Ovary (tissue), 7 donors: ENCODE measurements at regions not wholly inside any gene's neighbourhood (a gene's known extent, or its start where the extent isn't known, plus 50 kb on each side); places are given as distances from the start of the nearest gene placed in this dataset.
"Not testable (repeated sequence)": the region's sequence is repeated elsewhere in the genome, so short reads cannot be mapped to it uniquely, and the experiment has no call there.

Experiments
- DNase-seq, 5 donors: peaks; one replicate each; pipeline ENCODE4 v3.0.0-alpha.2; 2019 to 2020
- H3K27ac ChIP-seq, 2 donors: fragments of 200-600 bp; one replicate each; pipeline versions ENCODE4 v1.5.1 to v1.8.0; 2019 to 2022
- H3K27me3 ChIP-seq: fragments of 200-600 bp; one replicate; pipeline ENCODE4 v1.8.0; 2022
- H3K36me3 ChIP-seq: fragments of 200-600 bp; sonication (generic); one replicate; pipeline ENCODE4 v1.5.1; 2019
- H3K4me1 ChIP-seq: one replicate; pipeline ENCODE4 v1.8.1; 2013; ENCODE audit warnings: mild to moderate bottlenecking, moderate library complexity; ENCODE audit not compliant: insufficient read depth
- H3K4me3 ChIP-seq: fragments of 200-600 bp; sonication (generic); one replicate; pipeline ENCODE4 v1.5.1; 2017
- H3K9me3 ChIP-seq, 2 donors: fragments of 200-600 bp in 1 of 2; sonication (generic) in 1 of 2; one replicate each; pipeline versions ENCODE4 v1.5.1 to v1.8.1; 2013 to 2019; ENCODE audit warnings: mild to moderate bottlenecking in 1 of 2, moderate library complexity in 1 of 2
- EP300 ChIP-seq: sonication (generic); formaldehyde crosslinking; IDR thresholded peaks from one replicate; pipeline ENCODE4 v1.6.1; 2017; ENCODE audit warnings: antibody characterized with exemption
- POLR2A ChIP-seq: fragments of 450-650 bp; IDR thresholded peaks from one replicate; pipeline ENCODE4 v1.6.1; 2017; ENCODE audit warnings: antibody characterized with exemption, mild to moderate bottlenecking, moderate library complexity
- WGBS, 3 donors: extraction: QIAGEN DNeasy Blood & Tissue Kit in 1 of 3; methylation state at CpG; one replicate each; pipeline versions ENCODE4 v1.1.5 to v1.1.7; 2013 to 2017; 5-methylcytosine and 5-hydroxymethylcytosine counted together
- intact Hi-C, 4 donors: fragments of 100-400 bp; cut with DNase I; formaldehyde crosslinking; loops; one replicate each; pipeline versions ENCODE4 v1.11.0 to v1.15.1; 2022 to 2023
- TF ChIP-seq, protein P1 (sequence below), 3 donors: fragments of 450-650 bp in 2 of 3; fragments of 200-600 bp in 1 of 3; IDR thresholded peaks; one replicate each; pipeline versions ENCODE4 v1.5.1 to v1.8.0; 2016 to 2022; ENCODE audit warnings: antibody characterized with exemption in 3 of 3, mild to moderate bottlenecking in 1 of 3
- donor health status: DM: no; HTN: no; CAD: no; lungs with moderate emphysema.
- donor health status: DM: no; HTN: no; CAD: no.
- donor health status: Bipolar disorder and iron deficiency.
- donor health status: DM: no; HTN: no; CAD: no.
- donor health status: DM: yes; HTN: yes; CAD: no.

DNA sequence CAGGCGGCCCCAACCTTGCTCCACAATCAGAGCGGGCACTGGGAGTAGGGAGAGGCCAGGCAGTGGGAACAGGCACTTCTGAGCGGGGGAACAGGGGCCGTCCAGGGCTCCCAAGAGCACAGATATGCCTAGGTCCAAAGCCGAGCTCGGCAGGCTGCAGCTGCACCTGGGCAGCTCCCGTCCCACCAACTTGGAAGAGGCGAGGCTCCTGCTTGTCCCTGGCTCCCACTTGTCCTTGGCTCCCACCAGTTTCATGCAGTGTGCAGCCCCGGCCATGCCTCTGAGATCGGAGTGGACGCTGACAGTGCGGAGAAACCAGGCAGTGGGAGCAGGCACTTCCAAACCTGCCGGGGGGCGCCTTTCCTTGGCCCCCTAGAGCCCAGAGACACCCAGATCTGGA lies 84.0 kb upstream of the XAGE2 start:
- intact Hi-C loops, result no loop called here
- 70 to 83% (median 71%) methylated on average over 14 of the region's 14 CpGs for WGBS, 3 donors
- Histone ChIP-seq H3K27ac (no peak overlapping the region), H3K9me3 (peaks cover 0 to 5% of the 10 kb centered on the region in 2 donors), H3K36me3 (no peaks in the 10 kb centered on the region), H3K4me3 (no peak overlapping the region), H3K4me1 (no peaks in the 10 kb centered on the region), H3K27me3 (no peaks in the 10 kb centered on the region)
- DNase-seq, result no peak
- TF ChIP-seq EP300, result no peak
- TF ChIP-seq, protein P1, sequence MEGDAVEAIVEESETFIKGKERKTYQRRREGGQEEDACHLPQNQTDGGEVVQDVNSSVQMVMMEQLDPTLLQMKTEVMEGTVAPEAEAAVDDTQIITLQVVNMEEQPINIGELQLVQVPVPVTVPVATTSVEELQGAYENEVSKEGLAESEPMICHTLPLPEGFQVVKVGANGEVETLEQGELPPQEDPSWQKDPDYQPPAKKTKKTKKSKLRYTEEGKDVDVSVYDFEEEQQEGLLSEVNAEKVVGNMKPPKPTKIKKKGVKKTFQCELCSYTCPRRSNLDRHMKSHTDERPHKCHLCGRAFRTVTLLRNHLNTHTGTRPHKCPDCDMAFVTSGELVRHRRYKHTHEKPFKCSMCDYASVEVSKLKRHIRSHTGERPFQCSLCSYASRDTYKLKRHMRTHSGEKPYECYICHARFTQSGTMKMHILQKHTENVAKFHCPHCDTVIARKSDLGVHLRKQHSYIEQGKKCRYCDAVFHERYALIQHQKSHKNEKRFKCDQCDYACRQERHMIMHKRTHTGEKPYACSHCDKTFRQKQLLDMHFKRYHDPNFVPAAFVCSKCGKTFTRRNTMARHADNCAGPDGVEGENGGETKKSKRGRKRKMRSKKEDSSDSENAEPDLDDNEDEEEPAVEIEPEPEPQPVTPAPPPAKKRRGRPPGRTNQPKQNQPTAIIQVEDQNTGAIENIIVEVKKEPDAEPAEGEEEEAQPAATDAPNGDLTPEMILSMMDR (IDR thresholded peaks at IDR 0.05), result no peak
- no peak for TF ChIP-seq POLR2A

DNA sequence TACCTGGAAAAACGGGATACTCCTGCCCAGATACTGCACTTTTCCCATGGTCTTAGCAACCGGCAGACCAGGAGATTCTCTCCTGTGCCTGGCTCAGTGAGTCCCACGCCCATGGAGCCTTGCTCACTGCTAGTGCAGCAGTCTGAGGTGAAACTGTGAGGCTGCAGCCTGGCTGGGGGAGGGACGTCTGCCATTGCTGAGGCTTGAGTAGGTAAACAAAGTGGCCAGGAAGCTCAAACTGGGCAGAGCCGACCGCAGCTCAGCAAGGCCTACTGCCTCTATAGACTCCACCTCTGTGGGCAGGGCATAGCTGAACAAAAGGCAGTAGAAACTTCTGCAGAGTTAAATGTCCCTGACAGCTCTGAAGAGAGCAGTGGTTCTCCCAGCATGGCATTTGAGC lies 69.9 kb upstream of the XAGE2 start:
- H3K27ac ChIP-seq, intact Hi-C loops, DNase-seq, H3K27me3 ChIP-seq, H3K4me1 ChIP-seq, H3K4me3 ChIP-seq, H3K36me3 ChIP-seq, H3K9me3 ChIP-seq: not testable (repeated sequence)
- WGBS, 3 donors, result 46 to 64% (median 46%) methylated on average over 6 of the region's 6 CpGs

DNA sequence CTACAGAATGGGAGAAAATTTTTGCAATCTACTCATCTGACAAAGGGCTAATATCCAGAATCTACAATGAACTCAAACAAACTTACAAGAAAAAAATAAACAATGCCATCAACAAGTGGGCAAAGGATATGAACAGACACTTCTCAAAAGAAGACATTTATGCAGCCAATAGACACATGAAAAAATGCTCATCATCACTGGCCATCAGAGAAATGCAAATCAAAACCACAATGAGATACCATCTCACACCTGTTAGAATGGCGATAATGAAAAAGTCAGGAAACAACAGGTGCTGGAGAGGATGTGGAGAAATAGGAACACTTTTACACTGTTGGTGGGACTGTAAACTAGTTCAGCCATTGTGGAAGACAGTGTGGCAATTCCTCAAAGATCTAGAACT lies 60.3 kb upstream of the XAGE2 start:
- H3K4me3 ChIP-seq, intact Hi-C loops, H3K27me3 ChIP-seq, H3K4me1 ChIP-seq, DNase-seq, H3K9me3 ChIP-seq, H3K27ac ChIP-seq, H3K36me3 ChIP-seq: not testable (repeated sequence)
- WGBS, 3 donors, result 92 to 94% (median 93%) methylated on average over 1 of the region's 1 CpG
